ENCODE measurements at regions not wholly inside any gene's neighbourhood (a gene's known extent, or its start where the extent isn't known, plus 50 kb on each side); places are given as distances from the start of the nearest gene placed in this dataset.

DNA sequence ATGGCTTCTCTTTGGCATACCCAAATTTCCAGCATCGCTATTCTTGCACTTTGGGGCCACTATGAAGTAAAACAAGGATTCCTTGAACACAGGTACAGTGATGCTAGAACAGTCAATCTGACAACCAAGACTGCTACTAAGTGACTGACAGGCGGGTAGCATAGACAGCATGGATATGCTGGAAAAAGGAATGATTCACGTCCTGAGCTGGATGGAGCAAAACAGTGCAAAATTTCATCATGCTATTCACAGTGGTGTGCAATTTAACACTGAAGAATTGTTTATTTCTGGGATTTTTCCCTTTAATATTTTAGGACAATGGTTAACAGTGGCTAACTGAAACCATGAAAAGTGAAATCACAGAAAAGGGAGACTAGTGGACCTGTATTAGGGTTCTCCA is 1511.2 kb upstream of the ZEB2 start:
- Histone ChIP-seq H3K36me3 (ENCODE audit: control insufficient read depth, insufficient read depth, low read length) (no peaks in the 10 kb centered on the region), H3K4me3 (ENCODE audit: low read depth, low read length) (no peak overlapping the region), H3K27me3 (ENCODE audit: control insufficient read depth, insufficient read depth, low read length) (no peaks in the 10 kb centered on the region)
- FAIRE-seq (no peak), DNase-seq (ENCODE audit: low read depth) (peak; percentile 10)
- no peak for TF ChIP-seq CTCF (IDR thresholded peaks at IDR 0.05; ENCODE audit: insufficient read depth, low read length, severe bottlenecking)

GRCh38 chr2:146027156-146027555 is 1507.2 kb upstream of the ZEB2 start:
- FAIRE-seq, result no peak
- Histone ChIP-seq H3K4me3 (ENCODE audit: low read depth, low read length) (no peak overlapping the region), H3K36me3 (ENCODE audit: control insufficient read depth, insufficient read depth, low read length) (no peaks in the 10 kb centered on the region), H3K27me3 (ENCODE audit: control insufficient read depth, insufficient read depth, low read length) (no peaks in the 10 kb centered on the region)
- TF ChIP-seq CTCF (IDR thresholded peaks at IDR 0.05; ENCODE audit: insufficient read depth, low read length, severe bottlenecking), result no peak
- DNase-seq (ENCODE audit: low read depth), result no peak

GRCh38 chr2:146025519-146025918 is 1505.6 kb upstream of the ZEB2 start:
- DNase-seq (ENCODE audit: low read depth) (no peak), FAIRE-seq (no peak)
- no peaks in the 10 kb centered on the region for H3K27me3 ChIP-seq (ENCODE audit: control insufficient read depth, insufficient read depth, low read length)
- no peak for TF ChIP-seq CTCF (IDR thresholded peaks at IDR 0.05; ENCODE audit: insufficient read depth, low read length, severe bottlenecking)
- no peaks in the 10 kb centered on the region for H3K36me3 ChIP-seq (ENCODE audit: control insufficient read depth, insufficient read depth, low read length)
- H3K4me3 ChIP-seq (ENCODE audit: low read depth, low read length), result no peak overlapping the region

DNA sequence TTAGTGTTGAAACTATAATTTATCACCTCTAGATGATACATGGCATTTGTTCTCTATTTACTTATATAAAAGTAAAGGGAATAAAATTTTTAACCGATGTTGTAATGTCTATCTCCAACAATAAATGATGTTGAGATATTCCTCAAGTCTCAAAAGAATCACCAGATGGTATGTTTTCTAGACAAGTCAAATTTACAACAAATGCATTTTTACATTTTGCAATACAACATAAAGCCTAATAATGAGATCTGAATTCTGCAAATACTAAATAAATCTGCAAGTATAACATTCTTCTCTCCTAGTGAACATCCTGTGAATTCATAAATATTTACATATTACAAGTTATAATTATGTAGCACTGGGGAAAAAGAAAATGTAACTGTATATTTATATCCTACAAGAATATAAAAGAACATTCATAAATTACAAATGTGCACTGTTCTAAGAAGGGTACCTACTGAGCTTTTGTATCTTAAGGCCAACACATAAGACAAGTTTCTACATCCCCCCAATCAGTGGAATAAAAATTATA is 1504.4 kb upstream of the ZEB2 start:
- FAIRE-seq (no peak), DNase-seq (ENCODE audit: low read depth) (no peak)
- no peak overlapping the region for H3K4me3 ChIP-seq (ENCODE audit: low read depth, low read length)
- H3K27me3 ChIP-seq (ENCODE audit: control insufficient read depth, insufficient read depth, low read length), result no peaks in the 10 kb centered on the region
- no peaks in the 10 kb centered on the region for H3K36me3 ChIP-seq (ENCODE audit: control insufficient read depth, insufficient read depth, low read length)
- no peak for TF ChIP-seq CTCF (IDR thresholded peaks at IDR 0.05; ENCODE audit: insufficient read depth, low read length, severe bottlenecking)

- DNase-seq (ENCODE audit: low read depth) (peak; percentile 86), FAIRE-seq (no peak)
- H3K36me3 ChIP-seq (ENCODE audit: control insufficient read depth, insufficient read depth, low read length), result no peaks in the 10 kb centered on the region
- H3K4me3 ChIP-seq (ENCODE audit: low read depth, low read length), result no peak overlapping the region
- no peak for TF ChIP-seq CTCF (IDR thresholded peaks at IDR 0.05; ENCODE audit: insufficient read depth, low read length, severe bottlenecking)
- H3K27me3 ChIP-seq (ENCODE audit: control insufficient read depth, insufficient read depth, low read length), result peaks cover 3% of the 10 kb centered on the region
These were observed 1484.5 kb upstream of the ZEB2 start for GRCh38 chr2:146004462-146004861.

GRCh38 chr2:146003337-146003736 is 1483.4 kb upstream of the ZEB2 start:
- FAIRE-seq (no peak), DNase-seq (ENCODE audit: low read depth) (no peak)
- peaks cover 3% of the 10 kb centered on the region for H3K27me3 ChIP-seq (ENCODE audit: control insufficient read depth, insufficient read depth, low read length)
- no peak overlapping the region for H3K4me3 ChIP-seq (ENCODE audit: low read depth, low read length)
- H3K36me3 ChIP-seq (ENCODE audit: control insufficient read depth, insufficient read depth, low read length), result no peaks in the 10 kb centered on the region
- no peak for TF ChIP-seq CTCF (IDR thresholded peaks at IDR 0.05; ENCODE audit: insufficient read depth, low read length, severe bottlenecking)

Data from bronchial epithelial cell (primary cell).